ENCODE measurements at regions not wholly inside any gene's neighbourhood (a gene's known extent, or its start where the extent isn't known, plus 50 kb on each side); places are given as distances from the start of the nearest gene placed in this dataset.

DNA sequence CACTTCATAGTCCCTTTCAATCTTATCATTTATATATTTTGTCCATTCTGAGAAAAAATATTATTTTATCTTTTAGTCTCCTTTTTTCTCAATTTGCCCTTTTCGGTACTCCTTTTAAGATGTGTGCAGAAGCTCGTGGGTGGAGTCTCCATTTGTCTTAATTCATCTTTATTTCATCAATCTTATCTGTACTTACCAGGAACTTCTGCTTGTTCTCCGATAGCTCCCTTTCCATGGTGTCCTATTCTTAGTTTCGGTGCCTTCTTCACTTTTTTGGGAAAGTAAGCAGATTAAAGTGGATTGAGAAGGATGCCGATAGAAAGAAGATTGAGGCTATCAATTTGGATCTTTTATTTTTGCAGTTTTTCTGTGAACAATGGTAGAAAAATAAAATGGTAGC is 183.4 kb upstream of the PLEKHA5 start:
- ChIA-PET POLR2A (ENCODE audit: unreplicated experiment) (no interaction called here), CTCF (no interaction called here)
- Histone ChIP-seq H3K9me2 (replicated peaks; ENCODE audit: low read length) (no peaks in the 10 kb centered on the region), H3K27ac (ENCODE audit: low read length) (no peak overlapping the region), H3K4me2 (ENCODE audit: low read length) (no peak overlapping the region), H3K9me3 (ENCODE audit: low read length) (no peaks in the 10 kb centered on the region), H3K79me2 (ENCODE audit: low read length) (no peaks in the 10 kb centered on the region), H3K9ac (ENCODE audit: low read length) (no peak overlapping the region), H3K4me3 (ENCODE audit: low read length) (no peak overlapping the region), H2AFZ (ENCODE audit: low read length) (no peak overlapping the region), H3K36me3 (ENCODE audit: low read depth, low read length) (no peaks in the 10 kb centered on the region), H4K20me1 (ENCODE audit: low read length) (no peaks in the 10 kb centered on the region), H3K27me3 (ENCODE audit: low read length) (no peaks in the 10 kb centered on the region), H3F3A (ENCODE audit: low read length, unreplicated experiment) (no peaks in the 10 kb centered on the region), H3K4me1 (ENCODE audit: insufficient read depth, low read length) (no peaks in the 10 kb centered on the region)
- DNase-seq (no peak), ATAC-seq (no peak)
- TF ChIP-seq EZH2 (IDR thresholded peaks at IDR 0.05; ENCODE audit: low read length, unreplicated experiment) = no peak
- TF ChIP-seq, protein P1, sequence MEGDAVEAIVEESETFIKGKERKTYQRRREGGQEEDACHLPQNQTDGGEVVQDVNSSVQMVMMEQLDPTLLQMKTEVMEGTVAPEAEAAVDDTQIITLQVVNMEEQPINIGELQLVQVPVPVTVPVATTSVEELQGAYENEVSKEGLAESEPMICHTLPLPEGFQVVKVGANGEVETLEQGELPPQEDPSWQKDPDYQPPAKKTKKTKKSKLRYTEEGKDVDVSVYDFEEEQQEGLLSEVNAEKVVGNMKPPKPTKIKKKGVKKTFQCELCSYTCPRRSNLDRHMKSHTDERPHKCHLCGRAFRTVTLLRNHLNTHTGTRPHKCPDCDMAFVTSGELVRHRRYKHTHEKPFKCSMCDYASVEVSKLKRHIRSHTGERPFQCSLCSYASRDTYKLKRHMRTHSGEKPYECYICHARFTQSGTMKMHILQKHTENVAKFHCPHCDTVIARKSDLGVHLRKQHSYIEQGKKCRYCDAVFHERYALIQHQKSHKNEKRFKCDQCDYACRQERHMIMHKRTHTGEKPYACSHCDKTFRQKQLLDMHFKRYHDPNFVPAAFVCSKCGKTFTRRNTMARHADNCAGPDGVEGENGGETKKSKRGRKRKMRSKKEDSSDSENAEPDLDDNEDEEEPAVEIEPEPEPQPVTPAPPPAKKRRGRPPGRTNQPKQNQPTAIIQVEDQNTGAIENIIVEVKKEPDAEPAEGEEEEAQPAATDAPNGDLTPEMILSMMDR (conservative IDR thresholded peaks at IDR 0.05; ENCODE audit: low read depth, low read length) = no peak
- intact Hi-C loops (cut with micrococcal nuclease) = no loop called here
- no TSS peak for BruUV-seq (replicated peaks)

DNA sequence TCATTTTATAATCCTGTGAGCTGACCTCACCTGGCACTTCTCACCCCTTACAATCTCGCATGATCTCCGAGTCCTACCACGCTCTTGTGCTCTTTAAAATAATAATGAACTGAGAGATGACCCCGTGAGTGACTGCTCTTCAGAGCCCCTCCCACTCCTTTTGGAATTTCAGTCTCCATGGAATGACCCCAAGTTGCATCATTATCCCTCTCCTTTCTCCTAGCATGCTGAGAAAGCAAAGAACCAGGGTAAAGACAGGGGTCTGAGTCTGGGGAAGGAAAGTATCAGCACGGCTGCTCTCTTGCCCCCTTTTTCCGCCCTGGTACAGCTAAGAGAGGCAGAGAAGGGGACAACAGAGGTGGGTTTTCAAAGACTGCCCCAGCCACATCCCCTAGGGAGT is 178.3 kb upstream of the PLEKHA5 start:
- ChIA-PET CTCF (no interaction called here), POLR2A (ENCODE audit: unreplicated experiment) (no interaction called here)
- no peaks in the 10 kb centered on the region for H3F3A ChIP-seq (ENCODE audit: low read length, unreplicated experiment)
- DNase-seq (no peak), ATAC-seq (no peak)
- intact Hi-C loops (cut with micrococcal nuclease) = no loop called here
- H3K9me2 ChIP-seq (replicated peaks; ENCODE audit: low read length) = no peaks in the 10 kb centered on the region
- H3K27ac ChIP-seq (ENCODE audit: low read length) = no peak overlapping the region
- H3K4me2 ChIP-seq (ENCODE audit: low read length) = no peak overlapping the region
- H3K4me1 ChIP-seq (ENCODE audit: insufficient read depth, low read length) = no peaks in the 10 kb centered on the region
- H4K20me1 ChIP-seq (ENCODE audit: low read length) = no peaks in the 10 kb centered on the region
- no peak overlapping the region for H2AFZ ChIP-seq (ENCODE audit: low read length)
- no peaks in the 10 kb centered on the region for H3K27me3 ChIP-seq (ENCODE audit: low read length)
- TF ChIP-seq, protein P1 (conservative IDR thresholded peaks at IDR 0.05; ENCODE audit: low read depth, low read length) = no peak
- TF ChIP-seq EZH2phosphoT487 (IDR thresholded peaks at IDR 0.05; ENCODE audit: borderline replicate concordance, low read length) (no peak), EZH2 (IDR thresholded peaks at IDR 0.05; ENCODE audit: low read length, unreplicated experiment) (no peak)
- no TSS peak for BruUV-seq (replicated peaks)
- no peak overlapping the region for H3K9ac ChIP-seq (ENCODE audit: low read length)
- H3K79me2 ChIP-seq (ENCODE audit: low read length) = no peaks in the 10 kb centered on the region
- H3K9me3 ChIP-seq (ENCODE audit: low read length) = no peaks in the 10 kb centered on the region
- H3K36me3 ChIP-seq (ENCODE audit: low read depth, low read length) = no peaks in the 10 kb centered on the region
- no peak overlapping the region for H3K4me3 ChIP-seq (ENCODE audit: low read length)

DNA sequence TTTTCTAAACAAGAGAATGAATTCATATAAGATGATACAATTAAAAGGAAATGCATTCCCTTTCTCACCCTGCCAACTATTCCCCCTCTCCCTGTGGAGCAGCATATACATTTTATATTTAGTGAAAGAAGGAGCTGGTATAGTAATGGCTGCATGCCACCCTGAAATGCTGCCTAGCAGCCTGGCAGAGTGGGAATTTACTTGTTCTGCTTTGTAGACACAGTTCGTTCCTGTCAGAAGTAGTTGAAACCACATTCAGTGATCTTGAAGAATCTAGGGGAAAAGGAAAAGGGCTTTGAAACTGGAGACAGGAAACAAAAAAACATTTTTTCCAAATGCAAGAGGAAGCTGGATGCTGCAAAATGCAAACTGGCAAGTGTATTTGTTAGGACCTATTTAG is 176.0 kb upstream of the PLEKHA5 start:
- BruUV-seq (replicated peaks) = no TSS peak

More for the DNA sequence above, 176.0 kb upstream of the PLEKHA5 start:
- DNase-seq = no peak
- Histone ChIP-seq H3K9ac (ENCODE audit: low read length) (no peak overlapping the region), H3F3A (ENCODE audit: low read length, unreplicated experiment) (no peaks in the 10 kb centered on the region), H3K36me3 (ENCODE audit: low read depth, low read length) (no peaks in the 10 kb centered on the region), H3K9me2 (replicated peaks; ENCODE audit: low read length) (no peaks in the 10 kb centered on the region), H3K79me2 (ENCODE audit: low read length) (no peaks in the 10 kb centered on the region), H3K4me1 (ENCODE audit: insufficient read depth, low read length) (no peaks in the 10 kb centered on the region), H3K9me3 (ENCODE audit: low read length) (no peaks in the 10 kb centered on the region), H3K4me2 (ENCODE audit: low read length) (no peak overlapping the region), H4K20me1 (ENCODE audit: low read length) (no peaks in the 10 kb centered on the region), H3K27ac (ENCODE audit: low read length) (no peak overlapping the region), H3K27me3 (ENCODE audit: low read length) (no peaks in the 10 kb centered on the region), H2AFZ (ENCODE audit: low read length) (no peak overlapping the region), H3K4me3 (ENCODE audit: low read length) (no peak overlapping the region)
- ChIA-PET CTCF (no interaction called here), POLR2A (ENCODE audit: unreplicated experiment) (no interaction called here)
- intact Hi-C loops (cut with micrococcal nuclease) = no loop called here
- TF ChIP-seq, protein P1 (conservative IDR thresholded peaks at IDR 0.05; ENCODE audit: low read depth, low read length) = no peak
- TF ChIP-seq EZH2phosphoT487 (IDR thresholded peaks at IDR 0.05; ENCODE audit: borderline replicate concordance, low read length) = no peak
- no peak for TF ChIP-seq EZH2 (IDR thresholded peaks at IDR 0.05; ENCODE audit: low read length, unreplicated experiment)
- ATAC-seq = no peak

All from PC-3 (cell line).